ENCODE measurements at regions not wholly inside any gene's neighbourhood (a gene's known extent, or its start where the extent isn't known, plus 50 kb on each side); places are given as distances from the start of the nearest gene placed in this dataset.

- TF ChIP-seq PAX8 (IDR thresholded peaks at IDR 0.05) (no peak), ZNF217 (IDR thresholded peaks at IDR 0.05) (no peak), KAT2A (conservative IDR thresholded peaks at IDR 0.05; ENCODE audit: control insufficient read depth, low read depth, low read length) (no peak), ZNF24 (IDR thresholded peaks at IDR 0.05) (no peak), E2F4 (IDR thresholded peaks at IDR 0.05; ENCODE audit: low read depth, low read length) (no peak), POLR2A (IDR thresholded peaks at IDR 0.05; ENCODE audit: low read depth, low read length) (no peak), BHLHE40 (IDR thresholded peaks at IDR 0.05; ENCODE audit: borderline replicate concordance in 1 of 2, low read depth in 2 of 2, low read length in 1 of 2) (no peak), RCOR1 (conservative IDR thresholded peaks at IDR 0.05; ENCODE audit: low read depth, low read length) (no peak)
- TF ChIP-seq, protein P1, sequence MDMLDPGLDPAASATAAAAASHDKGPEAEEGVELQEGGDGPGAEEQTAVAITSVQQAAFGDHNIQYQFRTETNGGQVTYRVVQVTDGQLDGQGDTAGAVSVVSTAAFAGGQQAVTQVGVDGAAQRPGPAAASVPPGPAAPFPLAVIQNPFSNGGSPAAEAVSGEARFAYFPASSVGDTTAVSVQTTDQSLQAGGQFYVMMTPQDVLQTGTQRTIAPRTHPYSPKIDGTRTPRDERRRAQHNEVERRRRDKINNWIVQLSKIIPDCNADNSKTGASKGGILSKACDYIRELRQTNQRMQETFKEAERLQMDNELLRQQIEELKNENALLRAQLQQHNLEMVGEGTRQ (IDR thresholded peaks at IDR 0.05; ENCODE audit: borderline replicate concordance, low read depth, low read length), result no peak
Observed at GRCh38 chr4:84338367-84338766, 160.7 kb downstream of the NKX6-1 start.
